ENCODE measurements at regions not wholly inside any gene's neighbourhood (a gene's known extent, or its start where the extent isn't known, plus 50 kb on each side); places are given as distances from the start of the nearest gene placed in this dataset.

DNA sequence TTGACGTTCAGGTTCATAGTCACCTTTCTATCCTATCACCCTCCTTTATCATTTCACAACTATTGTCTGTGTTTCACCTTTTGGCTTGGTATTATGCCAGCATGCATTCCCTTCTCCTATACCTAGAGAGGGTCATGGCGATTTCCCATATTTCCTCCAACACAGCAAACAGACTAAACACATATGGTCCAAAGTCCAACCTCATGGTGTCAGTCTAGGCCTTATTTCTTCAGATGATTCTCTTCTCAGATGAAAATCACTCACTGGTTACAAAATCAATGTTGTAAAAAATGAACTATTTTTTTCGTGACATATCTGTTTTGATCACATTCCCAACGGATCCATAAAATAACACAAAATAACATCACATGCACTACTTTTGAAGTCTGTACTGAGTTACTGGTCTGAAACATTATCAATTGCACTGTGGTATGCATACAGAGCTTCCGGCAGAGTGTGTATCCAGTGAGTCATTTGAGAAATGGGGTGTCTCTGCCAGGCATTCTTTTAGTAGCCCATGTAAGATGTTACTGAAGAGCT is 204.8 kb upstream of the GALNT5 start:
- H3K4me3 Mint-ChIP-seq: no peak overlapping the region
- ChIA-PET POLR2A (no interaction called here), CTCF (no interaction called here)
- no peaks in the 10 kb centered on the region for H3K36me3 Mint-ChIP-seq (ENCODE audit: low read depth)
- H3K27me3 Mint-ChIP-seq: peaks cover 5% of the 10 kb centered on the region
- DNase-seq: no peak
- H3K4me1 Mint-ChIP-seq: no peaks in the 10 kb centered on the region
- no peaks in the 10 kb centered on the region for H3K9me3 Mint-ChIP-seq
- H3K27ac Mint-ChIP-seq: no peak overlapping the region

DNA sequence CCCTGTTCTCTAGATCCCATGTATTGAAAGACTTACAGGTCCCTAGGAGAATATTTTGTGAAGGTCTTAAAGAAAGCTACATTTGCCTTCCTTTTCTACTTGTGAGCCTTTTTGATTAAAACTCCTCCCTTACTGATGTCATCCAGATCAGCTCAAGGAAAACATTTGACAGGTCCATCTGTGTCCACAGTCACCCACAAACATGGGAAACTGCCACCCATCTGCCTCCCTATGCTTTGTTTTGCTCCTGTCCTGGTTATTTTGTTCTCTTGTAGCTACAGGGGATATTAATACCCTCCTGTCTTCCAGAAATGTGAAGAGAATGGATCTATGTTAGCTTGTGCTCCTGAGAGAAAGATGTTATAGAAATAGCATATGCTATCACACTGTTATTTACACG is 203.6 kb upstream of the GALNT5 start:
- CTCF ChIA-PET: no interaction called here
- no peak for DNase-seq
- Mint-ChIP-seq H3K27ac (no peak overlapping the region), H3K9me3 (no peaks in the 10 kb centered on the region), H3K4me3 (no peak overlapping the region), H3K4me1 (no peaks in the 10 kb centered on the region), H3K27me3 (peaks cover 5% of the 10 kb centered on the region), H3K36me3 (ENCODE audit: low read depth) (no peaks in the 10 kb centered on the region)
- POLR2A ChIA-PET: no interaction called here

DNA sequence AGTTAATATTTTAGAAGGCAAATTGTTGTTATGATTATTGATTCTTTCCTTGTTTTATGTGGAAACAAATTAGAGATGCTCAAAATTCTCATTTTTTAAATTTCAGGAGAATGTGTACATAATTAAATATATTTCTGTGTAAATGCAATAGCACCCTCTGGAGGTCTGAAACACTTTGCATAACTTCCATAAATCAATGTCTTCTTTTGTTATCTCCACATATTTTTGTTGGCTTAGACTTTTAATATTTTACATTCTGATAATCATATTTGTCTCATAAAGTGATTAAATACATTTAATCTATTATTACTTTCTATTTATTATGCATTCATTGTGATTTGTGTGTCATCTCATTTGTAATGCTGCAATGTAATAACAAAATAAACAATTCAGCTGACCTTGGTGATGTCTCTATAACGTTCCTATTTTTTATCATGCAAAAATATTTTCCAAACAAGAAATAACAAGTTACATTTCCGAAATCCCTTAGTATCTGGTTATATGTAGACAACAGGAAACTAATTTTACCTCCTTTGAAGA is 201.8 kb upstream of the GALNT5 start:
- H3K4me1 Mint-ChIP-seq: no peaks in the 10 kb centered on the region
- H3K4me3 Mint-ChIP-seq: no peak overlapping the region
- no peak for DNase-seq
- POLR2A ChIA-PET: no interaction called here
- CTCF ChIA-PET: no interaction called here
- H3K27me3 Mint-ChIP-seq: peaks cover 5% of the 10 kb centered on the region
- no peak overlapping the region for H3K27ac Mint-ChIP-seq
- no peaks in the 10 kb centered on the region for H3K9me3 Mint-ChIP-seq
- no peaks in the 10 kb centered on the region for H3K36me3 Mint-ChIP-seq (ENCODE audit: low read depth)

DNA sequence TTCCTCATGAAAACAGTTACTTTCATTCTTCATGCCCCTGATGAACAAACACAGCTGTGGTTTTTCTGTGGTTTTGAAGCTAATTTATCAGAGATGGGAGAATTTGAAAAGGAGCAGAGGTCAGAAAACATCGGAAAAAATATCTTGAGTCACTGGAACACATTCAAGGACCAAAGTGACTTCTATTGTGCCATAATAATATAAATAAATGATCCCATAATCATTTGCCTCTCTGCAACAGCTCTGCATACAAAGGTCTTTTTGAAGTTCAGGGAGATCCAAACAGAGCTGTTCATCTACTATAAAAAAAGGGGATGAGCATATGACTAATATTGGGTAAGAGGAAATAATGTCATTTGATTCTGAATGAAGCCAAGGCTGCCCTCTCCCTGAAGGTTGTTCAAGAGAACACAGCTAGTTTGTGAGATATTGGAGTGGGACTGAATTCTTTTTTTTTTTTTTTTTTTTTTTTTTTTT is 201.3 kb upstream of the GALNT5 start:
- Mint-ChIP-seq H3K4me1 (no peaks in the 10 kb centered on the region), H3K9me3 (no peaks in the 10 kb centered on the region), H3K4me3 (no peak overlapping the region), H3K36me3 (ENCODE audit: low read depth) (no peaks in the 10 kb centered on the region), H3K27ac (no peak overlapping the region), H3K27me3 (peaks cover 5% of the 10 kb centered on the region)
- ChIA-PET CTCF (no interaction called here), POLR2A (no interaction called here)
- DNase-seq: no peak

DNA sequence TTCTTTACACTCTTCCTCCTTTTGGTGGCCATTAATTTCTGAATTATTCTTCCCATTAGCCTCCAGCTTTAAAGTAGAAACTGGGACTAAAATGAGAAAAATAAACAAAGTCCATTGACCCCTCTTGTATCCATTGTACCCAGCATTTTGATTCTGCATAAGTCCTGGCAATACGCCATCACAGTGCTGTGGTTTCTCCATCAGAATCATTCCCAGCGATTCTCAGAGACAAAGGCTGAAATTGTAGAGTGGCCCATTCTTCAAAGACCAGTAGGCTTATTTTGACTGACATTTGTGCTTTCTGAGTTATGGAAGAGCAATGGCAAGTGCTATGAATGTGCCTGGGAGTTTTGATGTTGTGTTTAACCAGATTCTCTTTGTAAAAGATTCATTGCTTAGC is 199.3 kb upstream of the GALNT5 start:
- Mint-ChIP-seq H3K9me3 (no peaks in the 10 kb centered on the region), H3K36me3 (ENCODE audit: low read depth) (no peaks in the 10 kb centered on the region), H3K4me3 (no peak overlapping the region), H3K27ac (no peak overlapping the region), H3K4me1 (no peaks in the 10 kb centered on the region), H3K27me3 (peaks cover 5% of the 10 kb centered on the region)
- ChIA-PET CTCF (no interaction called here), POLR2A (no interaction called here)
- DNase-seq: no peak

DNA sequence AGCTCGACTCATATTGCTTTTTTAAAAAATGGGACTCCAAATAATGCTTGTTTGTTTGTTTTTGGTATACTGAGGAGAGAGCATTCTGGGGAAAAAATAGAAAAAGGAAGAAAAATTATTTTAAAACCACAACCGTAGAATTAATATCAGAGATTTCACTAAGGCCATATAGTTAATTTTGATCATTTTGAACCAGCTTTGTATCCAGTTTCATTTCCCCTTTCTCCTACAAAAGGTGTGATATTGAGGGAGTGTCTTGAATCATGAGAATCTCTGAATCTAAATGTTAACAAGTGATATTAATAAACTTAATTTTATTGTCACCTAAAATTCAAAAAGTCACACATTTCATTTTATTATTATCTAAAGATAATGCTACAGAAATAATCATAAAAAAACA is 198.5 kb upstream of the GALNT5 start:
- Mint-ChIP-seq H3K4me3 (no peak overlapping the region), H3K27me3 (peaks cover under 1% of the 10 kb centered on the region), H3K4me1 (no peaks in the 10 kb centered on the region), H3K27ac (no peak overlapping the region), H3K36me3 (ENCODE audit: low read depth) (no peaks in the 10 kb centered on the region), H3K9me3 (no peaks in the 10 kb centered on the region)
- CTCF ChIA-PET: no interaction called here
- POLR2A ChIA-PET: no interaction called here
- DNase-seq: no peak

DNA sequence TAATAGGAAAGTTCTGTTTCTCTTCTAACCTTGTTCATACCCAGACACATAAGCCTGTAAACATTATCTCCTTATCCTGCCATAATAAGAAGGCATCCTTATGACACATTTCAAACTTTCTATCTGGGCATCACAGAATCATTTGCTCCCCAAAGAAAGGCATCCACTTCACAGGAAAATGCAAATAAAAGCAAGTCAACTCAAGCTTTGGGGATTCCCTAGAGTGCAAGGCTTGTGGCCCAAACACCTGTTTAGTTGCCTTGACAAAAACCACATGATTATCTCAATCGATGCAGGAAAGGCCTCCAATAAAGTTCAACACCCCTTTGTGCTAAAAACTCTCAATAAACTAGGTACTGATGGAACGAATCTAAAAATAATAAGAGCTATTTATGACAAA is 195.7 kb upstream of the GALNT5 start:
- ChIA-PET POLR2A (no interaction called here), CTCF (no interaction called here)
- Mint-ChIP-seq H3K27me3 (no peaks in the 10 kb centered on the region), H3K36me3 (ENCODE audit: low read depth) (no peaks in the 10 kb centered on the region), H3K9me3 (no peaks in the 10 kb centered on the region), H3K4me3 (no peak overlapping the region), H3K27ac (no peak overlapping the region), H3K4me1 (no peaks in the 10 kb centered on the region)
- no peak for DNase-seq

DNA sequence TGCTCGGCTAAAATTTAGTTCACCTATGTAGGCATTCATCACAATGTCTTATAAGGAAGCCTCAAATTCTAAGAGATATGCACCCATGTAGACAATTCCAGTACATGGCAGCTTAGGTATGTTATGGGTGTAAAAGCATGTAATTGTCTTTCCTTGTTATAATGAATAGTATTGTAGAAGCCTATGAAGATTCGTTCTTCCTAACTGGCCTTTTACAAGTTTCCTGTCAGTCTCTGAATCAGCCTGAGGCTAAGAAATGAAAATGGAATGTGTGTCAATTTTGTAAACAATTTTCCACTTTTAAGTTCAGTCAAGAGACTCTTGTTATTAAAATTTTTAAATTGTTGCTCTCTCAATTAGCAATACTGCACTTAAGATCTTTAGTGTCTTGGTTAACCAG is 189.9 kb upstream of the GALNT5 start:
- POLR2A ChIA-PET: no interaction called here

DNA sequence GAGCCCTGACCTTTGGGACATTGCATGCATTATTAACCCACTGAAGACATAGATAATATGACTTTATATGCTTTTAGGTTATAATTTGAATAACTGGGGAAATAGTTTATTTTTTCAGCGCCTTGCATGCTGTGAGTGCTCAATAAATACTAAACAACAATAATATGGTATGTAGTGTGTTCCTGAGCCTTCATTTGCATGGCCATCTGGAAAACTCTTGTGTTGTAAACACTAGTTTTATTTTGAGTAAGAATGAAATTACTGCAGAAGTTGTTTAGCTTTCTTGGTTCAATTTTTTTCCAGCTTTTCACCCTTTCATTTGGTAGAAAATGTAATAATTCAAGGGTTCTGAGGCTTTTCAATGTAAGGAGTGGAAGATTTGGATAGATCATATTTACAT is 189.3 kb upstream of the GALNT5 start:
- Mint-ChIP-seq H3K27ac (no peak overlapping the region), H3K27me3 (peaks cover 3% of the 10 kb centered on the region), H3K4me1 (no peaks in the 10 kb centered on the region), H3K9me3 (no peaks in the 10 kb centered on the region), H3K4me3 (no peak overlapping the region), H3K36me3 (ENCODE audit: low read depth) (no peaks in the 10 kb centered on the region)
- ChIA-PET CTCF (no interaction called here), POLR2A (no interaction called here)
- DNase-seq: no peak

More for the DNA sequence above, 189.9 kb upstream of the GALNT5 start:
- Mint-ChIP-seq H3K27me3 (peaks cover 3% of the 10 kb centered on the region), H3K9me3 (no peaks in the 10 kb centered on the region), H3K36me3 (ENCODE audit: low read depth) (no peaks in the 10 kb centered on the region), H3K4me1 (no peaks in the 10 kb centered on the region), H3K4me3 (no peak overlapping the region), H3K27ac (no peak overlapping the region)
- DNase-seq: no peak
- CTCF ChIA-PET: no interaction called here

DNA sequence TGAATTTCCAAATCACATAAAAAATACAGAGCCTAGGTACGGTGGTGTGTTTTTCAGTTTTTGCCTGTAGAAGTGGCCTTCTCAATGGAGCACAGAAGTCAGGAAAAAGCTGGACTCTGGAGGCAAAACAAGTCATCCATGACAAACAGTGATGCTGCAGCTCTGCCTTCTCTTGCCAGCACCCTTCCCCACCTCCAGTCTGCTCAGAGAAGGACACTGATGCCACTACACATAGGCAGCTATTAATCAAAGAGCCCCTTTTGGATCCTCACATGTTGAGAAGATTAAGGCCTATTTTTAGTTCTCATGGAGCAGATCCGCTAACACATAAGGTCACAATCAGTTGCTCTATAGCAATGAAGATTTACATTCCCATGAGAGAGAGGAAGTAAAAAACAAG is 181.6 kb upstream of the GALNT5 start:
- Mint-ChIP-seq H3K9me3 (no peaks in the 10 kb centered on the region), H3K4me3 (no peak overlapping the region), H3K4me1 (no peaks in the 10 kb centered on the region), H3K27me3 (peaks cover 1% of the 10 kb centered on the region), H3K27ac (no peak overlapping the region), H3K36me3 (ENCODE audit: low read depth) (no peaks in the 10 kb centered on the region)
- no peak for DNase-seq
- CTCF ChIA-PET: interaction anchor here (1.0 kb wide), 1 partner anchor 42 kb away, joined by 3 read pairs; no protein-coding TSS in a partner anchor
- POLR2A ChIA-PET: no interaction called here

DNA sequence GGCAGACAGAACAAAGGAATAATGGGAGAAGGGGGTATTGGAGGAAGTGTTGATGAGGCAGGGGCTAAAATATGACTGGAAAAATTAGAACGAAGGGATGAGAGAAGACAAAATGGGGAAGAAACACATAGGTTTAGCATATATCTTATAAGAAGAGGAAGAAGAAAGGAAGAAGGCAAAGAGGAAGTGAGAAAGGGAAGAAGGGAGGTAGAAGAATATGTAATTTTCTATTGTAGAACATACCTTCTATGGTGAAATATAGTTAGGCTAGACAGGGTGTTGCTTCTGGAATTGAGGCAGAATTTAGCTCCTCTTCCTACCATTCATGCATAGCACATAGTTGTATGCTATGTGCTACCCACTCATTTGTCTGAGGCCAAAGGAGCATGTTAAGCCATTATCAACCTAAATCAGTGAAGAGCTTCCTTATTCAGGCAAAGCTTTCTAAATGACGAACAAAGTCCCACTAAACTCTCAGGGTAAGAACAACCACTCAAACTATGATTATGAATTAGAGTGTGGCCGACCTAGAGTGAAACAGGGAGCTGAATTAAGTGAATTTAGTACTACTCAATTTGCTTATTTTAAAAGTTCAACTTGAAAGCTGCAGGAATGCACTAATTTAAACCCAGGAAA is 180.9 kb upstream of the GALNT5 start:
- CTCF ChIA-PET: interaction anchor here (1.0 kb wide), 1 partner anchor 43 kb away, joined by 3 read pairs; no protein-coding TSS in a partner anchor
- POLR2A ChIA-PET: no interaction called here

DNA sequence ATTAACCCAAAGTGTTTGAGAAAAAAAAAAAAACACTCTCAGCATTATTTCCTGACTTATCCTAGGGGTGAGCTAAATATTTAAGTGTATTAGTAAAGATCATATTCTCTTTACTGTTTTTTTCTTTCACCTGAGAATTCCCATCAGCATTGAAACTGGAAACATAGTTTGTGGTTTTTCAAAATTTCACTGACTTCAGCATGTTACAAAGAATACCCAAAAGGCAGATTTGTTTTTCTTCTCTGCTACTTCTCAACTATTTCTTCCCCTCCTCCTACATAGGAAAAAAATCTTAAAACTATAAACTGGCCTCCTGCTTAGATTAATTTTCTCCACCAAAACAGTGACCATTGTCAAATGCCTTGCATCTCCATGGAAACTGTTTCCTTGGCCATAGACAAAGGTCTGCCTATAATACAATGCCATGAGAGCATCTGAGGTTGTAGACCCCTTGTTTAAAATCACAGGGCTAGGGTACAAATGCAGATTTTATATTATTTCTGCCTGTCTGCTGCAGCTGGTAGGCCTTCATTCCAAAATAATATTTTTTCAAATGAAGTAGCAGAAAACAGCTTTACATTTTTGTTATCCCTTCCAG is 179.7 kb upstream of the GALNT5 start:
- ChIA-PET POLR2A (no interaction called here), CTCF (no interaction called here)
- DNase-seq: no peak
- Mint-ChIP-seq H3K4me1 (no peaks in the 10 kb centered on the region), H3K36me3 (ENCODE audit: low read depth) (no peaks in the 10 kb centered on the region), H3K27me3 (peaks cover 1% of the 10 kb centered on the region), H3K27ac (no peak overlapping the region), H3K4me3 (no peak overlapping the region), H3K9me3 (no peaks in the 10 kb centered on the region)

More for the DNA sequence above, 180.9 kb upstream of the GALNT5 start:
- Mint-ChIP-seq H3K27me3 (peaks cover 1% of the 10 kb centered on the region), H3K9me3 (no peaks in the 10 kb centered on the region), H3K27ac (no peak overlapping the region), H3K4me1 (no peaks in the 10 kb centered on the region), H3K4me3 (no peak overlapping the region), H3K36me3 (ENCODE audit: low read depth) (no peaks in the 10 kb centered on the region)
- DNase-seq: no peak

DNA sequence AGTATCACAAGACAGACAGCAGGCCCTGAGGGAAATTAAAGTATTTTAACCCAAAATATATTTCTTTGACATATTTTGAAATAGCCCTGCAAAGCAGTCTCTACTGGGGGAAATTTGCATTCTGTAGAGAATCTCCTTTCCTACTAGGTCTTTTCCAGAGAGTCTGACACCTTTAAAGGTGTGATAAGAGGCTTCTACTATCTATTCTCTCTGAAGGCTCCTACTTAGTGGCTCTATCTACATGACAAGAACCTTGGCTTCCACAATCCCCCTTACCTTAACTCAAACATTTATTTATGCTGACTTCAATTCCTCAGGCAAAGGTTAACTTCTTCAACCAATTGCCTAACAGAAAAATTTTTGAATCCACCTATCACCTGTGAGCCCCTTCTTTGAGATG is 174.6 kb upstream of the GALNT5 start:
- H3K27me3 Mint-ChIP-seq: no peaks in the 10 kb centered on the region
- H3K27ac Mint-ChIP-seq: no peak overlapping the region
- no peaks in the 10 kb centered on the region for H3K36me3 Mint-ChIP-seq (ENCODE audit: low read depth)
- ChIA-PET POLR2A (no interaction called here), CTCF (no interaction called here)
- H3K4me1 Mint-ChIP-seq: no peaks in the 10 kb centered on the region
- H3K4me3 Mint-ChIP-seq: no peak overlapping the region
- H3K9me3 Mint-ChIP-seq: no peaks in the 10 kb centered on the region
- no peak for DNase-seq

DNA sequence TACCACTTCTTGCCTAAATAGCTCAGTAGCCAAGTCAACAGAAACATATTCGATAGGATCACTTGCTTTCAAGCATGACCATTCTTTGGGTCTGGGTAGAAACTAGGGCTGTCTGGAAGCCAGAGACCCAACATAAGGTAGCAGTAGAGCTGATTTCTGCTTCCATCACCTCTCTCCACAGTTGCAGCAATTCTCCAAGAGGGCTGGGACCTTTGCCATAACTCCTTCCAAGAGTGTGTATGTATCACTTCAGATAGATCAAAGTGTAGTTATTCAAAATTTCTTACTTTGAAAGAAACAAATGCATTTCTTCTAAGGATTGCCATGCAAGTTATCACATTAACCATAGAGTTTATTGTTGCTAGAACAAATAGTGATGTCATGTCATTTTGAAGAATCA is 172.0 kb upstream of the GALNT5 start:
- Mint-ChIP-seq H3K4me1 (no peaks in the 10 kb centered on the region), H3K27me3 (no peaks in the 10 kb centered on the region), H3K9me3 (no peaks in the 10 kb centered on the region), H3K36me3 (ENCODE audit: low read depth) (no peaks in the 10 kb centered on the region), H3K27ac (no peak overlapping the region), H3K4me3 (no peak overlapping the region)
- POLR2A ChIA-PET: no interaction called here
- CTCF ChIA-PET: no interaction called here
- no peak for DNase-seq

Data from activated CD4-positive, alpha-beta T cell treated with anti-CD3 and anti-CD28 coated beads, Interleukin-2, amount 10 ng/mL, durations not matched to agents 7 days and 5 days (primary cell).